Fibroblast of lung (primary cell): ENCODE measurements at regions not wholly inside any gene's neighbourhood (a gene's known extent, or its start where the extent isn't known, plus 50 kb on each side); places are given as distances from the start of the nearest gene placed in this dataset.

Experiments
- DNase-seq, 2 donors: peaks; one replicate each; pipeline versions ENCODE4 v3.0.0 to v3.0.0-alpha.2; 2010; ENCODE audit warnings: low read depth in 2 of 2
- H2AFZ ChIP-seq: 2 replicates; pipeline ENCODE4 v1.5.1; 2012; ENCODE audit warnings: low read length, control low read depth, inconsistent platforms
- H3K27ac ChIP-seq: 2 replicates; pipeline ENCODE4 v1.5.1; 2011; ENCODE audit warnings: low read length, control low read depth; ENCODE audit not compliant: insufficient read depth
- H3K27me3 ChIP-seq: 2 replicates; pipeline ENCODE4 v1.5.1; 2011; ENCODE audit warnings: mild to moderate bottlenecking, low read length; ENCODE audit not compliant: control insufficient read depth, insufficient read depth
- H3K36me3 ChIP-seq: 2 replicates; pipeline ENCODE4 v1.5.1; 2011; ENCODE audit warnings: low read length; ENCODE audit not compliant: control insufficient read depth, insufficient read depth
- H3K4me1 ChIP-seq: 2 replicates; pipeline ENCODE4 v1.5.1; 2011; ENCODE audit warnings: low read length; ENCODE audit not compliant: control insufficient read depth, insufficient read depth; ENCODE audit errors: extremely low read depth
- H3K4me2 ChIP-seq: 2 replicates; pipeline ENCODE4 v1.5.1; 2011; ENCODE audit warnings: low read length, control low read depth; ENCODE audit not compliant: insufficient read depth; ENCODE audit errors: extremely low read depth
- H3K4me3 ChIP-seq, 4 experiments: fragments of 200-600 bp in 1 of 4; sonication (generic) in 1 of 4; replicated peaks in 1 of 4; 2 replicates each; pipeline ENCODE4 v1.5.1; 2011 to 2016; ENCODE audit warnings: low read length in 4 of 4, low read depth in 3 of 4, mild to moderate bottlenecking in 3 of 4, control low read depth in 2 of 4, inconsistent platforms in 1 of 4, mixed read lengths in 1 of 4; ENCODE audit not compliant: insufficient read depth in 1 of 4; ENCODE audit errors: control extremely low read depth in 1 of 4
- H3K79me2 ChIP-seq: 2 replicates; pipeline ENCODE4 v1.5.1; 2012; ENCODE audit warnings: mild to moderate bottlenecking, low read length, inconsistent platforms; ENCODE audit not compliant: control insufficient read depth, insufficient read depth
- H3K9ac ChIP-seq: 2 replicates; pipeline ENCODE4 v1.5.1; 2011; ENCODE audit warnings: mild to moderate bottlenecking, low read length, control low read depth; ENCODE audit not compliant: insufficient read depth
- H3K9me3 ChIP-seq: 2 replicates; pipeline ENCODE4 v1.5.1; 2012; ENCODE audit warnings: low read depth, low read length; ENCODE audit not compliant: control insufficient read depth, insufficient read depth
- H4K20me1 ChIP-seq: 2 replicates; pipeline ENCODE4 v1.5.1; 2011; ENCODE audit warnings: low read length; ENCODE audit not compliant: control insufficient read depth, insufficient read depth; ENCODE audit errors: extremely low read depth
- EZH2 ChIP-seq: IDR thresholded peaks from 2 replicates; pipeline ENCODE4 v1.5.1; 2012; ENCODE audit warnings: low read length, control low read depth, mild to moderate bottlenecking; ENCODE audit errors: missing control alignments
- TF ChIP-seq, protein P1 (sequence below), 2 donors: IDR thresholded peaks in 1 of 2; conservative IDR thresholded peaks in 1 of 2; 1 replicate in 1 of 2; 2 replicates in 1 of 2; pipeline ENCODE4 v1.5.1; 2011 to 2012; ENCODE audit warnings: low read length in 2 of 2, control low read depth in 1 of 2, inconsistent platforms in 1 of 2, low read depth in 1 of 2, mild to moderate bottlenecking in 1 of 2

DNA sequence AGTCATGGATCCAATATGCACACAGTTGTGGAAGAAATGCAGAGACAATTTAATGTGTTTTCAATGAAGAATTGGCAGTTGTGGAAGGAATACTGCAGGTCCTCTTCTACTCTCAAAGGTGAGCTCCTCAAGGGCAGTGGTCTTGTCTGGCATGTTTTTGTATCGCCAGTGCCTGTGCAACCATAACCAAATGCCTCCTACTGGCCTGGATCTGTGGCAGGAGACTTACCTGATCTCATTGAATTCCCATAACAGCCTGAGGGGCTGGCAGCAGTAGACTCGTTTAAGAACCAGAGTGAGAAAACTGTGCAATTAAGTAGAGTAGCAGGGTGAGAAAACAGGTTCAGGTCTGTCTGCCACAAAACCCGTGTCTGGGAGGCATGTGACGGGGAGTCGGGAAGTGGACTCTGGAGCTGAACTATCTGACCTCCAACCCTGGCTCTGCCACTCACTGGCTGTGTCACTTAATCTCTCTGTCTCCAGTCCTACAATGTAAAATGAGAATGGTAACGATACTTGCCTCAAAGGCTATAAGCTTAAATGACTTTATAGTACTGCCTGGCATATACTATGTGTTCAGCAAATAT is 268.2 kb upstream of the SSTR1 start:
- no peak overlapping the region for H3K9ac ChIP-seq
- H2AFZ ChIP-seq, result no peak overlapping the region
- H3K27ac ChIP-seq, result no peak overlapping the region
- peaks cover 2% of the 10 kb centered on the region for H3K27me3 ChIP-seq
- H3K4me3 ChIP-seq, result no peak overlapping the region
- H3K4me1 ChIP-seq, result no peaks in the 10 kb centered on the region
- H3K79me2 ChIP-seq, result no peaks in the 10 kb centered on the region
- no peak overlapping the region for H3K4me2 ChIP-seq
- TF ChIP-seq, protein P1, sequence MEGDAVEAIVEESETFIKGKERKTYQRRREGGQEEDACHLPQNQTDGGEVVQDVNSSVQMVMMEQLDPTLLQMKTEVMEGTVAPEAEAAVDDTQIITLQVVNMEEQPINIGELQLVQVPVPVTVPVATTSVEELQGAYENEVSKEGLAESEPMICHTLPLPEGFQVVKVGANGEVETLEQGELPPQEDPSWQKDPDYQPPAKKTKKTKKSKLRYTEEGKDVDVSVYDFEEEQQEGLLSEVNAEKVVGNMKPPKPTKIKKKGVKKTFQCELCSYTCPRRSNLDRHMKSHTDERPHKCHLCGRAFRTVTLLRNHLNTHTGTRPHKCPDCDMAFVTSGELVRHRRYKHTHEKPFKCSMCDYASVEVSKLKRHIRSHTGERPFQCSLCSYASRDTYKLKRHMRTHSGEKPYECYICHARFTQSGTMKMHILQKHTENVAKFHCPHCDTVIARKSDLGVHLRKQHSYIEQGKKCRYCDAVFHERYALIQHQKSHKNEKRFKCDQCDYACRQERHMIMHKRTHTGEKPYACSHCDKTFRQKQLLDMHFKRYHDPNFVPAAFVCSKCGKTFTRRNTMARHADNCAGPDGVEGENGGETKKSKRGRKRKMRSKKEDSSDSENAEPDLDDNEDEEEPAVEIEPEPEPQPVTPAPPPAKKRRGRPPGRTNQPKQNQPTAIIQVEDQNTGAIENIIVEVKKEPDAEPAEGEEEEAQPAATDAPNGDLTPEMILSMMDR (conservative IDR thresholded peaks at IDR 0.05 in 1 of 2, IDR thresholded peaks at IDR 0.05 in 1 of 2; ENCODE audit: low read depth in 1 of 2, low read length in 2 of 2), result no peak
- no peak for TF ChIP-seq EZH2
- no peaks in the 10 kb centered on the region for H4K20me1 ChIP-seq
- no peak for DNase-seq
- H3K9me3 ChIP-seq, result no peaks in the 10 kb centered on the region
- H3K36me3 ChIP-seq, result no peaks in the 10 kb centered on the region

DNA sequence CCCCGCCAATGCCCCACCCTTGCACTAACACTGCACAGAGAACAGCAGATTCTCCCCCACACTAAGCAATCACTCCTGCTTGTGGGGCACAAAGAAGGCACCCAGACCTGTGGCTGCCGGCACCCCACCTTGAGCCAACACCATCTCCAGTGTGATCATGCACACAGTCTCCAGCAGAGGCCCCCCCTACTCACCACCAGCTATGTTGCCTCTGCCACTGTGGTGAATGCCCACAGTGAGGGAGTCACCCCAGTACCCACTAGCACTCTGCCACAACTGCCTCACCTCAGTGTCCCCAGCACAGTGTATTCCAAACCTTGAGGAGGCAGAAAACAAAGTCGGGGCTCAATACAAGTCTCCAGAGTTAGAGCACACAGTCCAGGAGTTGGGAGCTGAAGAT is 261.7 kb upstream of the SSTR1 start:
- no peaks in the 10 kb centered on the region for H3K4me1 ChIP-seq
- TF ChIP-seq EZH2, result no peak
- TF ChIP-seq, protein P1 (conservative IDR thresholded peaks at IDR 0.05 in 1 of 2, IDR thresholded peaks at IDR 0.05 in 1 of 2; ENCODE audit: low read depth in 1 of 2, low read length in 2 of 2), result no peak
- no peak overlapping the region for H3K27ac ChIP-seq
- no peak overlapping the region for H3K4me3 ChIP-seq
- no peaks in the 10 kb centered on the region for H3K9me3 ChIP-seq
- no peaks in the 10 kb centered on the region for H3K79me2 ChIP-seq
- H3K4me2 ChIP-seq, result no peak overlapping the region
- H2AFZ ChIP-seq, result no peak overlapping the region
- H3K9ac ChIP-seq, result no peak overlapping the region
- no peaks in the 10 kb centered on the region for H4K20me1 ChIP-seq
- no peak for DNase-seq
- no peaks in the 10 kb centered on the region for H3K27me3 ChIP-seq
- no peaks in the 10 kb centered on the region for H3K36me3 ChIP-seq

DNA sequence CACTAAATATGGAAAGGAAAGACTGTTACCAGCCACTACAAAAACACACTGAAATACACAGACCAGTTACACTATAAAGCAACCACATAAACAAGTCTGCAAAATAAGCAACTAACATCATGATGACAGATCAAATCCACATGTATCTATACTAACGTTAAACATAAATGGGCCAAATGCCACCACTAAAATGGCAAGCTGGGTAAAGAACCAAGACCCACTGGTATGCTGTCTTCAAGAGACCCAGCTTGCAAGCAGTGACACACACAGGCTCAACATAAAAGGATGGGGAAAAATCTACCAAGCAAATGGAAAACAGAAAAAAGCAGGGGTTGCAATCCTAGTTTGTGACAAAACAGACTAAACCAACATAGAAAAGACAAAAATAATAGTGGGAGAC is 260.9 kb upstream of the SSTR1 start:
- DNase-seq, result no peak
- H2AFZ ChIP-seq, result no peak overlapping the region
- no peaks in the 10 kb centered on the region for H3K9me3 ChIP-seq
- H3K9ac ChIP-seq, result no peak overlapping the region
- no peaks in the 10 kb centered on the region for H3K79me2 ChIP-seq
- no peak overlapping the region for H3K4me3 ChIP-seq
- TF ChIP-seq, protein P1 (conservative IDR thresholded peaks at IDR 0.05 in 1 of 2, IDR thresholded peaks at IDR 0.05 in 1 of 2; ENCODE audit: low read depth in 1 of 2, low read length in 2 of 2), result no peak
- no peak for TF ChIP-seq EZH2
- H4K20me1 ChIP-seq, result no peaks in the 10 kb centered on the region
- no peaks in the 10 kb centered on the region for H3K27me3 ChIP-seq
- no peaks in the 10 kb centered on the region for H3K4me1 ChIP-seq
- H3K36me3 ChIP-seq, result no peaks in the 10 kb centered on the region
- H3K4me2 ChIP-seq, result no peak overlapping the region
- H3K27ac ChIP-seq, result no peak overlapping the region
